ENCODE measurements at regions not wholly inside any gene's neighbourhood (a gene's known extent, or its start where the extent isn't known, plus 50 kb on each side); places are given as distances from the start of the nearest gene placed in this dataset.

DNA sequence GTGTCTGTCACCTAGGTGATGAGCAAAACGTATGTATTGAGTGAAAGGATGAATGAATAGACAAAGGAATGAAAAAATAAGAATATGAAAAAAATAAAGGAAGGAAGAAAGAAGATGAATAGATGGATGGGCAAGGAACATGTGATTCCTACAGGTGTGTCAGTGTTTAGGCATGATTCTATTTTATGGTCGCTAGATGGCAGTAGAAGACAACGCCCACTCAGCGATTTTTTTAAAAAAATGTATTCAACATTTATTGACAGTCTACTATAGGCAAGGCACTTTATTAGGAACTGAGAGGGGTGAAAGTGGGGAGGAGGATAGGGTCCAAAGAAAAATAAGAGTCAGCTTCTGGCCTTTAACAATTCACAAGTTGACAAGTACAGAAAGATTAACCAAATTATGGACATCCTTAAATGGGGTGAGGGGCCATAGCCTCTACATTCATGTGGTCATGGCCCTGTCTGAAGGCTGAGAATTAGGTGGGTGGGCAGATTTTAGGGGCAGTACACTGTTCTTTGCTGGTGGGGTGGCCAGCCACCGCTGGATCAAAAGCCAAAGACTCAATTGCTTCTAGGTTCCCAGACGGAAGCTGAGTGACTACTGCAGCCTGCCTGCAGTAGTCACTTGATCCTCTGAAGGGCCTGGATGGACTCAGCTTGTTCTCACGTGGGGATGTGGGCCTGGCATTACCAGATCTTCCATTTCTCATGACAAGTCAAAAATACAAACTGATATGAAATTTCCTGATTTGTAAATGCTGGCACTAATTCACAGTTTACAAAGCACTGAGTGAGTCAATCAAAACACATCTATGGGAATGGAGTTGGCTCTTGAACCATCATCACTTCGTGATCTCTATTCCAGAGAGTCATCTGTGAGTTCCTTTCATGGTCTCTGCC lies 83.9 kb downstream of the FASLG start:
- TF ChIP-seq ELF1 (IDR thresholded peaks at IDR 0.05; ENCODE audit: borderline replicate concordance, low read depth) (no peak), SRF (IDR thresholded peaks at IDR 0.05; ENCODE audit: low read depth) (0 out of 2 replicates have a peak, but pooled peaks have one; percentile 33), SIN3A (IDR thresholded peaks at IDR 0.05; ENCODE audit: low read depth) (no peak), ZNF274 (IDR thresholded peaks at IDR 0.05; ENCODE audit: low read depth, low read length) (no peak)
- TF ChIP-seq, protein P1, sequence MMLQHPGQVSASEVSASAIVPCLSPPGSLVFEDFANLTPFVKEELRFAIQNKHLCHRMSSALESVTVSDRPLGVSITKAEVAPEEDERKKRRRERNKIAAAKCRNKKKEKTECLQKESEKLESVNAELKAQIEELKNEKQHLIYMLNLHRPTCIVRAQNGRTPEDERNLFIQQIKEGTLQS (IDR thresholded peaks at IDR 0.05): no peak
